MM.1S (cell line): ENCODE measurements at regions not wholly inside any gene's neighbourhood (a gene's known extent, or its start where the extent isn't known, plus 50 kb on each side); places are given as distances from the start of the nearest gene placed in this dataset.

Experiments used
- EZH2 ChIP-seq: fragments of 300-600 bp; sonication (generic); optimal IDR thresholded peaks from 2 replicates; pipeline ENCODE3; 2017; ENCODE audit warnings: low read depth, mild to moderate bottlenecking, antibody characterized with exemption, low read length, mixed read lengths
- EZH2phosphoT487 ChIP-seq: fragments of 300-600 bp; sonication (generic); IDR thresholded peaks from 2 replicates; pipeline ENCODE4 v1.6.1; 2018; ENCODE audit warnings: antibody characterized with exemption, low read length
- TF ChIP-seq, protein P1 (sequence below): fragments of 300-600 bp; sonication (generic); IDR thresholded peaks from 2 replicates; pipeline ENCODE4 v1.5.1; 2016; ENCODE audit warnings: antibody characterized with exemption, low read length, mixed read lengths

DNA sequence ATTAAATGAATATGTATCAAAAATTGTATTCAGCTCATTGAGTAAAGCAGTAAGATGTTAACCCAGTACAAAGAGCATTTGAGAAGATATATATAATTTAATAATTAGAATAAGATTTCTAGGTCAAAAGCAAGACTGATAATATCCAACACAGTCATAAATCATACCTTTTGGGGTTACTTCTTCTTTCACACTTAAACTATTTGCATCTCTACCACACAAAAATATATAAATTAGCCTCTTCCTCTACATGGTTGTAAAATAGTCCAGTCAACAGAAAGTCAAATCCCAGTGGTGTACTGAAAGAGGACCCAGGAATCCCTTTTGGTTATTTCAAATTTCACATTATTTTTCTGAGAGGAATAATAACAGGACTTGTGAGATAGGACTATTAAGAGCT is 204.6 kb upstream of the INHBA start:
- TF ChIP-seq, protein P1, sequence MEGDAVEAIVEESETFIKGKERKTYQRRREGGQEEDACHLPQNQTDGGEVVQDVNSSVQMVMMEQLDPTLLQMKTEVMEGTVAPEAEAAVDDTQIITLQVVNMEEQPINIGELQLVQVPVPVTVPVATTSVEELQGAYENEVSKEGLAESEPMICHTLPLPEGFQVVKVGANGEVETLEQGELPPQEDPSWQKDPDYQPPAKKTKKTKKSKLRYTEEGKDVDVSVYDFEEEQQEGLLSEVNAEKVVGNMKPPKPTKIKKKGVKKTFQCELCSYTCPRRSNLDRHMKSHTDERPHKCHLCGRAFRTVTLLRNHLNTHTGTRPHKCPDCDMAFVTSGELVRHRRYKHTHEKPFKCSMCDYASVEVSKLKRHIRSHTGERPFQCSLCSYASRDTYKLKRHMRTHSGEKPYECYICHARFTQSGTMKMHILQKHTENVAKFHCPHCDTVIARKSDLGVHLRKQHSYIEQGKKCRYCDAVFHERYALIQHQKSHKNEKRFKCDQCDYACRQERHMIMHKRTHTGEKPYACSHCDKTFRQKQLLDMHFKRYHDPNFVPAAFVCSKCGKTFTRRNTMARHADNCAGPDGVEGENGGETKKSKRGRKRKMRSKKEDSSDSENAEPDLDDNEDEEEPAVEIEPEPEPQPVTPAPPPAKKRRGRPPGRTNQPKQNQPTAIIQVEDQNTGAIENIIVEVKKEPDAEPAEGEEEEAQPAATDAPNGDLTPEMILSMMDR = no peak
- TF ChIP-seq EZH2 (no peak), EZH2phosphoT487 (no peak)
